ENCODE measurements at regions not wholly inside any gene's neighbourhood (a gene's known extent, or its start where the extent isn't known, plus 50 kb on each side); places are given as distances from the start of the nearest gene placed in this dataset.
"Not testable (repeated sequence)": the region's sequence is repeated elsewhere in the genome, so short reads cannot be mapped to it uniquely, and the experiment has no call there.

DNA sequence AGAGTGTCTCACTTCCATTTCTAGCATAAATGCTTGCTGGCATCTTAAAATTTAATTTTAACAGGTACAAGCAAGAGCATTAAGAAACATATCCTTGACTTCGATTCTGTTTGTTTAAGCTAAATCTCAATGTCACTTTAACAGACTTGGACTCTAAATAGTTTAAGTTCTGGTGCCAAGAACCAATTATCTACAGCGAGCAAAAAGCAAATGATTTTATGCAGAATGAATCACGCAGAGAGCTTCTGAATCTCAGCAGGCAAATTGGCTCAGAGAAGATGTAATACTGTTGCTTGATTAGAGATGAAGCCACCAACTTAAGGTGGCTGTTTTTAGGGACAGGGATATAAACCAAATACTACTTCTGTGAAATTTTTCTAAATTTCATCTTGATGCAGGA, 117.0 kb upstream of the PLD5 start:
- no peak for DNase-seq (ENCODE audit: low read depth in 1 of 2, low spot score in 1 of 2)

DNA sequence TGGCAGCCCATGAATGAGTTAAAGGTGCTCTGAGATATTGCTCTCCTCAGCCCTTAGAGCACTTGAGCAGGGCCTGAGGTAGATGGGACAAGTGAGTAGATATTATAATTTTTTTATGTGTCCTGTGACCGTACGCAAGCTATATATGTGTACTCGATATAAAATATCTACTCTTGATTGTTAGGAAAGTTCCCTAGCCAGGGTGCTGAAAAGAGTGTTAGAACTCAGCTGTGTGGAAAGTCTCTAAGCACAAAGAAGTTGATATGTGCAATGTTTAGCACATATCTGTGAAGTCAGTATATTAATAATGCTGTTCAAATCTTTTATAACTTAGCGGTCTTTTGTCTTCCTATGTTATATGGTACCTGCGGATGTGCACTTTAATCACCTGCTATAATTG, 114.6 kb upstream of the PLD5 start:
- DNase-seq (ENCODE audit: low read depth in 1 of 2, low spot score in 1 of 2) = no peak

DNA sequence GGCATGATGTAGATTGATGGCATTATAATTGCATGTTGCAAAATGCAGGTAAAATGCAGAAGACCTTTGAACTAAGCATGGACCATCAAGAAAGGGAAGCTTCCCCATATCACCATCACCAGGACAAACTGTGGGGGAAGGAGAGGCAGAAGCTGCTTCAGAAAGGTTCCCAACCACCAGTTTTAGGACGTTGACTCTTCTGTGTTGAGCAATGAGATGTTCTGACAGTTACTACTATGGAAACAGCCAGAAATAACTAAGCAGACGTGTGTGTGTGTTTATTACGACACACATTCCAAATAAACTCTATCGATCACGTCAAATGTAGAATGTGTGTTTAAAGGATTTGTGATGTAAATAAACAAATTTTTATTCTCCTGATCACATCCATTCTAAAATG, 110.2 kb upstream of the PLD5 start:
- DNase-seq (ENCODE audit: low read depth in 1 of 2, low spot score in 1 of 2) = no peak

DNA sequence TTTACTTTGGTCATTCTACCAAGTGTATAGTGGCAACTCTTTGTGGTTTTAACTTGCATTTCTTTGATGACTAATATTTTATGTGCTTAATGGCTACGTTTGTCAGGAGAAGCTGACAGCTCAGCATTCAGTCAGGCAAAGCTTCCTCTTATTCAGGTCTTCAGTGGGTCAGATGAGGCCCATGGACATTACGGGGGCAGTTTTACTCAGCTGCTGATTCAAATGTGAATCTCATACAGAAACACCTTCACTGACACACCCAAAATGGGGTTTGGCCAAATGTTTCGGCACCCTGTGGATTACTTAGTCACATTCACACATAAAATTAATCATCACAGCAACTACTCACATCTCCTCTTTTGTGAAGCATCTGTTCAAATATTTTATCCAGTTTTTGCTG, 104.9 kb upstream of the PLD5 start:
- DNase-seq (ENCODE audit: low read depth in 1 of 2, low spot score in 1 of 2) = no peak

DNA sequence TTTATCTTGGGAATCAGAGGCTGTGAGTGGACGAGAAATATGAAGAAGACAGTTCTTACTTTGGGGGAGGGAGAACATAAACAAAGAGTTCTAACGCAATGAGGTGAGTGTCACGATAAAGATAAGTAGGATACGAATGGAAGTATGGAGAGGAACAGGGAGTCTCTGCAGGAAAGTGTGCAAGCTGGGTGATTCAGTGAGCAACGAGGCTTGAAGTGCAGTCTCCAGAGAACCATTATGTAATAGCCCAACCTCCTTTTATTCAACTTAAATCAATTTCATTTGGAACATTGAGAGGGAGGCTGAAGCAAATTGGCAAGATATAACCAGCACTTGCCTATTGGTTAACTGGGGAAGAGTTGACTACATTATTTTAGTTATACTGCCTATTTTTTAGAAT, 99.3 kb upstream of the PLD5 start:
- DNase-seq (ENCODE audit: low read depth in 1 of 2, low spot score in 1 of 2) = no peak

DNA sequence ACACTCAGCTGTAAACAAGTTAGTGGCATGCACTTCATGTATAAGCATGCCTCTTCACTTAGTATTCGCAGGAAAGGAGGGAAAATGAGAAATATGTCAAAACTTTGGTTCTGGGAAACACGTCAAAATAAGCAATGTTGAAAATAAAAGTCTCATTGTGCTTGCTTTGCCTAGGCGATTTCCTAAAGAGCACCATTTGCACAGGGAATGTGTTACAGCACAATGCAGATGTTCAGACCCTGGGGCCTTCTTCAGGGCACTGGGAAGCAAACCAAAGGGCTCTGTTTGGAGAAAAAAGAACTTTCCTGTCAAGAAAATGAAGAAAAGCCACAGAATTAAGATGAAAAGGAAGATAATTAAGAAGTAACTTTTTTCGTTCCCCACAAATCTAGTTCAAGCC, 98.6 kb upstream of the PLD5 start:
- DNase-seq (ENCODE audit: low read depth in 1 of 2, low spot score in 1 of 2) = no peak

DNA sequence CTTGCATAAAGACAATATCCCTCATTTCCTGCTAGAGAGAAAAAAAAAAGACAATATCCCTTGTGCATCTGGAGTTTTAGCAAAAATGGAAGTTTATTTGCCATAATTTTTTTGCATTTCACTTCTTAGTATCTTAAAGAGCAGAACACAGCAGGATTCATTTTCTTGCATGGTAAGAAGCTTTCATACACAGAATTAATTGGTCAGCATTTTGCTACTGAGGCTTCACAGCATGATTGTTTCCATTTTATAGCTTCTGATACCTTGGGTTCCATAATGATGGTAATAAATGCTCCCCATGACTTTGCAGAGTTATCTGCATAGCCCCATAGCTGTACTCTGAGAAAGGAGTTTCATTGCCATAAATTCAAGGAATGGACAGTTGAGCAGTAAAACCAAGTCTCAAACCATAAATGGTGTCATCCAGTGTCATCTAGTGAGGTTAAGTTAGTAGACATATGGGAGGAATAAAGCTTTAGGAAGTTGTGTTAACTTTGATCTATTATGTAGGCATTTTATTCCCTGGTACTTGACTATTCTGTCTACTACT, 88.8 kb upstream of the PLD5 start:
- DNase-seq (ENCODE audit: low read depth in 1 of 2, low spot score in 1 of 2) = no peak

DNA sequence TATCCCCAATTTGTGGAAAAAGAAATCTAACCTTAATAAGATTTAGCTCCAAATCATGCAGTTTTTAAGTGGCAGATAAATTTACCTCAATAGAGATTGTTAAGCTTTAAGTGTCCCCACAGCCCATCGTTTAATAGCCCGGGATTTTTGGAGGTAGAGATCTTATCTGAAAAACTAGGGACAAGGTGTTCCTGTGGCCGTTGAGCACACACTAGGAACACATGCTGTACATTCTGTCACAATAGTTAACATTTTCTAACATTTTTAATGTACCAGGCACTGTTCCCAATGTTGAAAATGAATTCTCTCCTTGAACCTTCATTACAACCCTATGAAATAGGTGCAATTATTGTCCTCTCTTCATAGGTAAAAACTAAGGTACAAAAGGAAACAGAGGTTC, 85.7 kb upstream of the PLD5 start:
- DNase-seq (ENCODE audit: low read depth in 1 of 2, low spot score in 1 of 2) = no peak

DNA sequence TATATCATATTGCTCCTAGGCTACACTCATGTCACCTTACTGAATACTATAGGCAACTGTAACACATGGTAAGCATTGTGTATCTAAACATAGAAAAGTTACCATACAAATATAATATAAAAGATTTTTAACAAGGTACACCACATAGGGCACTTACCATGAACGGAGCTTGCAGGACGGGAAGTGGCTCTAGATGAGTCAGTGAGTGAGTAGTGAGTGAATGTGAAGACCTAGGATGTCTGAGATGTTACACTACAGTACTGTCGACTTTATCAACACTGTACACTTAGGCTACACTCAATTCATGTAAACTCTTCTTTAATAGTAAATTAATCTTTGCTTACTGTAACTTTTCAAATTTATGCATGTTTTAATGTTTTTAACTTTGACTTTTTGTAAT, 81.0 kb upstream of the PLD5 start:
- no peak for DNase-seq (ENCODE audit: low read depth in 1 of 2, low spot score in 1 of 2)

DNA sequence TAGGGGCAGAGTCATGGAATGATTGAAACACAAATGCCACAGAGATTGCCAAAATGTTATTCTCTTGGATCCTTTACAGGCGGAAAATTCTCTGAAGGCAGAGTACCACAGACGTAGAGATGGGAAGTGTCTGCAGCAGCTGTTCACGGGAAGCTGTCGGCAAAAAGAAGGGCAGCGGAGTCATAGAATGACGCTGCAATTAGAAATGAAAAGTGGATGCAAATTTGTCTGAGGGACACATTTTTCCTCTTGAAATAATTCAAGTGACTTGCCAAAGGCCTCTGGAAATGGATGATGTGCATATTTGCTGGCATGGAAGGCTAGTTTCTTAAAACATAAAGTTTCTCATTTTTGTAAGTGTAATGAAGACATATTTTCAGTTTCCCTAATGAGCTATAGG, 77.5 kb upstream of the PLD5 start:
- DNase-seq (ENCODE audit: low read depth in 1 of 2, low spot score in 1 of 2) = no peak

DNA sequence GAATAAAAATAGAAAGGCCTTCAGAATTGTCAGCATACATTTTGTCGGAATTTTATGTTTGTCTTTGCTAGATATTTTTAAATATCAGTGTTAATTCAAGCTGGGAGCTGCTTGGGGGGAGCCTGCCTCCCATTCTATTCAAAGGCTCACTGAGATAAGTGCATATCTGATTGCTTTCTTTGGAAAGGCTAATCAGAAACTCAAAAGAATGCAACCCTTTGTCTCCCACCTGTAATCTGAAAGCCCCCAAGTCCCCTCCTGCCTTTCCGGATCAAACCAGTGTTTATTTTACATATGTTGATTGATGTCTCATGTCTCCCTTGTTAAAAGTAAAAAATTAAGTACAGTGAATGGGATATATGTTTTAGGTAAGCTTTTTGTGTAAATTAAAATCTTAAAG, 69.3 kb upstream of the PLD5 start:
- not testable (repeated sequence) for DNase-seq (ENCODE audit: low read depth in 1 of 2, low spot score in 1 of 2)

DNA sequence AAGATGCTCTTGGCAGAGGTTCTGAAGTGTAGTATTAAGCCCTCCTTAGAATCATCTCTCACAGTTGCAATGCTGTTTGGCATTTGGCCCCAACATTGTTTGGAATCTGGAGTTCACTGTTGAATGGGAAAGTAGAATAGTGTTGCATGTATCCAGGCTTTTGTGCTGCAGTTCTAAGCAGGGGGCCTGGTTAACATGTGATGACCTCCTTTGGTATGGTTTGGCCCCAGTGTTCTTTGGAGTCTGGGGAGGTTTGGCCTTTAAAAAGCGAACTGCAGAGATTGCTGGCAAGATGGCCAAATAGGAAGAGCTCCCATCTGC, 61.8 kb upstream of the PLD5 start:
- DNase-seq (ENCODE audit: low read depth in 1 of 2, low spot score in 1 of 2) = no peak

DNA sequence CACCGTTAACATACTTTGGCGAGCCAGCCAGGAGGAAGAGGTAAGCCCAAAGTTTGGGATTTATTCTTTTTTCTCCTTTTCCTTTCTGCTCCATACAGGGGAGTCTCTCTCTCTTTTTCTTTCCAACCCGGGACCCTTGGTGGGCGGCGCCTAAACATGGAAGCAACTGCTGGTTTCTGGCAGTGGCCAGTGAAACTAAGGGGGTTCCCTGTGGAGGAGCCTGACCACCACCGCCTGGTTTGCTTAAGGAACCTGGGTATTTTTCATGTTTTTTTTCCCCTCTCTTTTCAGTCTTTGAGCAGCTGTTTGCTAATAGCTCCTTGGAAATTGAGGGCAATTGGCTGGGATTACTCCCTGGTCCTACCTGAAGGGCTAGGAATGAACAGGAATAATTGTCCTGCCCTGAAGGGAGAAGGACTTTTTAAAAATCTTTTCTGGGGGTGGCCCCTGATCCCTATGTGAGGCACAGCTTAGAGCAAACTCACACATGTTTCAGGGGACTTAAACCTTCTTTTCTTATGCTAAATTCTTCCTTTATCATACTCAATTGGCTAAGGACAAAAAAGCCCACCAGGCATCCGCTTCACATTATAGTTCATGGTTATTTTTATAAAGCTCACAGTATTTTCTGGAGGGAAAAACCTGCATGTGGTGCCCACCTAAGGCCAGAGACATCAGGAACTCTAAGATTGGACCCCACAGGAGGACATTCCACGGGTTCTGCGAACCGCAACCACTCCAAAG, 61.3 kb upstream of the PLD5 start:
- no peak for DNase-seq (ENCODE audit: low read depth in 1 of 2, low spot score in 1 of 2)

DNA sequence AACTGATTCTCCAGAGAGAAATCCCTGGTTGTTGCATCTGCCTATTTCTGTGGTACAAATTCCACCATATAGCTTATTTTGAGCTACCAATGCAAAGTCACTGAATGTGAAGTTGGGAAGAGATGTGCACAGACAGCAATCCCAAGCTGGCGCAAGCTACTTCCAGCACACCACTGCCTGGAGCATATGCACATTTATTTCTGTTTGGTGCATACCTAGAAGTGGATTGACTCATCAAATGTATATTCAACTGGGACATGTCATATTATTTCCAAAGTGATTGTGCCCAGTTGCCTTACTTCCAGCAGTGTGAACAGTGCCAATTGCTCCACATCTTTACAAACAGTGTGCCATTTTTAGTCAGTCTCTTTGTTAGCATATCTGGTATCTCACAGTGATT, 58.2 kb upstream of the PLD5 start:
- DNase-seq (ENCODE audit: low read depth in 1 of 2, low spot score in 1 of 2) = no peak

DNA sequence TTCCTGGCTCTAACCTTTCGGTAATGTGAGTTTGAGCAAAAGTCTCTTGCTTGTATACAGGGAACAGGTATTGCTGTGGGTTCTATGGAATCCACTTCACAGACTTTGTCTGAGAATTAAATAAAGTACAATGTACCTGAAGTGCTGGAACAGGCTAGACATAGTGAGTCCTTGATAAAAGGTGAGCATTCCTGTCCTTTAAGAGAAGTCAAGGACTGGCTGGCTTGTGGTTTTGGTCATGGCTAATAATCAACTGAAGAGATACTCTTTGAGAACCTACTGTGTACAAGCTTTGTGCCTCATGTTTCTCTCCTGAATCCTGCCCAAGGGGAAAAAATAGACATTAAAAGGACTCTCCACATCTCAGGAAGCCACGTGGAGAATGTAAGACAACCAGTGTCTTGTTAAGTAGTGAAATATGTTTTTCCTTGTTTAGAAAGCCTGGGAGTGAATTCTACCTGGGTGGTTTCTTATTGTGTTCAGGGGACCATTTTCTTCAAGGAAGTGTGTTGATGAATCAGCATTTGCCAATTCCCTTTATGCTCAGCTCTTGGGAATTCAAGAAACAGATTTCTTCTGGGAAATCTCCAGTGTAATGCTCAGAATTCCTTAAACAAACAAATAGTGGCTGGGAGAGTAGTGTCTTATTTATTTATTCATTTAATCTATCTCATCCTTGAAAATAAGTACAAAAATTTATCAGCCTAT, 55.2 kb upstream of the PLD5 start:
- DNase-seq (ENCODE audit: low read depth in 1 of 2, low spot score in 1 of 2) = no peak

All from stimulated activated CD4-positive, alpha-beta T cell treated with anti-CD3 and anti-CD28 coated beads, Interleukin-15, amount 100 ng/mL, for 1 hour (primary cell).